IMR-90 (cell line): ENCODE measurements at regions not wholly inside any gene's neighbourhood (a gene's known extent, or its start where the extent isn't known, plus 50 kb on each side); places are given as distances from the start of the nearest gene placed in this dataset.

Experiments
- MAFK ChIP-seq: IDR thresholded peaks from 2 replicates; pipeline ENCODE4 v1.6.1; 2012; ENCODE audit warnings: low read depth, low read length, improper control_type of control experiment
- MXI1 ChIP-seq: IDR thresholded peaks from 2 replicates; pipeline ENCODE4 v1.6.1; 2012; ENCODE audit warnings: low read depth, mild to moderate bottlenecking, low read length, moderate library complexity, borderline replicate concordance
- POLR2A ChIP-seq: IDR thresholded peaks from 2 replicates; pipeline ENCODE4 v1.6.1; 2012; ENCODE audit warnings: mild to moderate bottlenecking, low read depth, low read length
- SMC3 ChIP-seq: fragments of 150-350 bp; IDR thresholded peaks from 2 replicates; pipeline ENCODE4 v1.6.1; 2016; ENCODE audit warnings: low read depth, mild to moderate bottlenecking, antibody characterized with exemption, low read length, moderate library complexity
- TF ChIP-seq, protein P1 (sequence below): fragments of 150-350 bp; IDR thresholded peaks from 2 replicates; pipeline ENCODE4 v1.6.1; 2017; ENCODE audit warnings: mild to moderate bottlenecking, antibody characterized with exemption, low read length, low read depth
- TF ChIP-seq, protein P2 (sequence below): conservative IDR thresholded peaks from 2 replicates; pipeline ENCODE4 v1.5.1; 2012; ENCODE audit warnings: mild to moderate bottlenecking, low read depth, low read length, improper control_type of control experiment
- TF ChIP-seq, protein P3 (sequence below): fragments of 150-350 bp; IDR thresholded peaks from 2 replicates; pipeline ENCODE4 v1.6.1; 2016; ENCODE audit warnings: low read depth, mild to moderate bottlenecking, low read length, moderate library complexity, borderline replicate concordance

DNA sequence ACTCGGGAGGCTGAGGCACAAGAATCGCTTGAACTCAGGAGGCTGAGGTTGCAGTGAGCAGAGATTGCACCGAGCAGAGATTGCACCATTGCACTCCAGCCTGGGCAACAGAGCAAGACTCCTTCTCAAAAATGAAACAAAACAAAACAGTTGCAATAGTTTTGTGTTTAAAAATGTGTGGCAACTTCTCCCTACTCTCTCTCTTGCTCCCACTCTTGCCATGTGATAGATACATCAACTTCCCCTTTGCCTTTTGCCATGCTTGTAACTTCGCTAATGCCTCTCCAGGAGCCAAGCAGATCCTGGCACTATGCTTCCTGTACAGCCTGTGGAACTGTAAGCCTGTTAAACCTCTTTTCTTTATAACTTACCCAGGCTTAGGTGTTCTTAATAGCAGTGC, 52.5 kb upstream of the INTU start:
- TF ChIP-seq POLR2A: no peak
- TF ChIP-seq, protein P1, sequence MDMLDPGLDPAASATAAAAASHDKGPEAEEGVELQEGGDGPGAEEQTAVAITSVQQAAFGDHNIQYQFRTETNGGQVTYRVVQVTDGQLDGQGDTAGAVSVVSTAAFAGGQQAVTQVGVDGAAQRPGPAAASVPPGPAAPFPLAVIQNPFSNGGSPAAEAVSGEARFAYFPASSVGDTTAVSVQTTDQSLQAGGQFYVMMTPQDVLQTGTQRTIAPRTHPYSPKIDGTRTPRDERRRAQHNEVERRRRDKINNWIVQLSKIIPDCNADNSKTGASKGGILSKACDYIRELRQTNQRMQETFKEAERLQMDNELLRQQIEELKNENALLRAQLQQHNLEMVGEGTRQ: no peak
- TF ChIP-seq MXI1: no peak
- TF ChIP-seq, protein P2, sequence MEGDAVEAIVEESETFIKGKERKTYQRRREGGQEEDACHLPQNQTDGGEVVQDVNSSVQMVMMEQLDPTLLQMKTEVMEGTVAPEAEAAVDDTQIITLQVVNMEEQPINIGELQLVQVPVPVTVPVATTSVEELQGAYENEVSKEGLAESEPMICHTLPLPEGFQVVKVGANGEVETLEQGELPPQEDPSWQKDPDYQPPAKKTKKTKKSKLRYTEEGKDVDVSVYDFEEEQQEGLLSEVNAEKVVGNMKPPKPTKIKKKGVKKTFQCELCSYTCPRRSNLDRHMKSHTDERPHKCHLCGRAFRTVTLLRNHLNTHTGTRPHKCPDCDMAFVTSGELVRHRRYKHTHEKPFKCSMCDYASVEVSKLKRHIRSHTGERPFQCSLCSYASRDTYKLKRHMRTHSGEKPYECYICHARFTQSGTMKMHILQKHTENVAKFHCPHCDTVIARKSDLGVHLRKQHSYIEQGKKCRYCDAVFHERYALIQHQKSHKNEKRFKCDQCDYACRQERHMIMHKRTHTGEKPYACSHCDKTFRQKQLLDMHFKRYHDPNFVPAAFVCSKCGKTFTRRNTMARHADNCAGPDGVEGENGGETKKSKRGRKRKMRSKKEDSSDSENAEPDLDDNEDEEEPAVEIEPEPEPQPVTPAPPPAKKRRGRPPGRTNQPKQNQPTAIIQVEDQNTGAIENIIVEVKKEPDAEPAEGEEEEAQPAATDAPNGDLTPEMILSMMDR: no peak
- TF ChIP-seq, protein P3, sequence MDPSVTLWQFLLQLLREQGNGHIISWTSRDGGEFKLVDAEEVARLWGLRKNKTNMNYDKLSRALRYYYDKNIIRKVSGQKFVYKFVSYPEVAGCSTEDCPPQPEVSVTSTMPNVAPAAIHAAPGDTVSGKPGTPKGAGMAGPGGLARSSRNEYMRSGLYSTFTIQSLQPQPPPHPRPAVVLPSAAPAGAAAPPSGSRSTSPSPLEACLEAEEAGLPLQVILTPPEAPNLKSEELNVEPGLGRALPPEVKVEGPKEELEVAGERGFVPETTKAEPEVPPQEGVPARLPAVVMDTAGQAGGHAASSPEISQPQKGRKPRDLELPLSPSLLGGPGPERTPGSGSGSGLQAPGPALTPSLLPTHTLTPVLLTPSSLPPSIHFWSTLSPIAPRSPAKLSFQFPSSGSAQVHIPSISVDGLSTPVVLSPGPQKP: no peak
- no peak for TF ChIP-seq SMC3
- TF ChIP-seq MAFK: no peak
